HepG2 (cell line): ENCODE measurements at regions not wholly inside any gene's neighbourhood (a gene's known extent, or its start where the extent isn't known, plus 50 kb on each side); places are given as distances from the start of the nearest gene placed in this dataset.

ENCODE experiments used
- ATAC-seq: fragments of 200-7000 bp; cut with Tn5 transposase; 3 replicates; pipeline ENCODE4 v1.9.1; 2020; ENCODE audit warnings: mild to moderate bottlenecking, moderate library complexity
- BruUV-seq: library from RNA; stranded (reverse); fragments of 400-500 nt; replicated peaks from 2 replicates; lab custom pipeline; 2021; lab: Mats Ljungman, UMichigan
- CTCF ChIA-PET: fragments of 300-600 bp; formaldehyde crosslinking; extraction: SDS; loops from one replicate; lab custom pipeline; 2021; ENCODE audit warnings: low total read pairs, inconsistent platforms, low intra/inter-chr PET ratio; lab: Yijun Ruan, JAX
- POLR2A ChIA-PET: fragments of 350-600 bp; sonication (Branson Sonifier 250); formaldehyde crosslinking; loops from one replicate; lab custom pipeline; 2020; ENCODE audit warnings: antibody characterized with exemption, inconsistent platforms; lab: Yijun Ruan, JAX
- DNase-seq: peaks from one replicate; pipeline ENCODE4 v3.0.0-alpha.2; 2015; ENCODE audit warnings: low spot score
- FAIRE-seq: peaks from 3 replicates; lab custom pipeline; 2011; peaks lifted over from hg19 to GRCh38; lab: Jason Lieb, UNC
- H2AFZ ChIP-seq: one replicate; pipeline ENCODE4 v1.6.1; 2011; ENCODE audit warnings: low read length, inconsistent platforms
- H3K27ac ChIP-seq: fragments of 300-600 bp; 3 replicates; pipeline ENCODE4 v1.8.0; 2011; ENCODE audit warnings: mixed run types, mild to moderate bottlenecking, mixed read lengths, low read length, inconsistent platforms; ENCODE audit not compliant: insufficient read depth; ENCODE audit errors: extremely low read length
- H3K27me3 ChIP-seq, 2 experiments: fragments of 200-600 bp in 1 of 2; 2 replicates in 1 of 2; 3 replicates in 1 of 2; pipeline versions ENCODE4 v1.6.0 to v1.8.0; 2011; ENCODE audit warnings: low read length in 2 of 2, mild to moderate bottlenecking in 2 of 2, moderate library complexity in 2 of 2, inconsistent platforms in 1 of 2; ENCODE audit not compliant: insufficient read depth in 2 of 2, control insufficient read depth in 1 of 2
- H3K36me3 ChIP-seq, 2 experiments: fragments of 200-600 bp in 1 of 2; replicated peaks in 1 of 2; 2 replicates in 1 of 2; 3 replicates in 1 of 2; pipeline versions ENCODE4 v1.5.1 to v1.8.0; 2011; ENCODE audit warnings: low read length in 2 of 2, inconsistent platforms in 1 of 2; ENCODE audit not compliant: insufficient read depth in 2 of 2, control insufficient read depth in 1 of 2
- H3K4me1 ChIP-seq: 2 replicates; pipeline ENCODE4 v1.5.1; 2012; ENCODE audit warnings: low read length, inconsistent platforms; ENCODE audit not compliant: insufficient read depth
- H3K4me2 ChIP-seq: 2 replicates; pipeline ENCODE4 v1.6.0; 2011; ENCODE audit warnings: low read depth, low read length, inconsistent platforms
- H3K4me3 ChIP-seq, 3 experiments: fragments of 200-600 bp in 1 of 3; sonication (generic), shearing (Covaris generic) in 1 of 3; replicated peaks in 1 of 3; 2 replicates each; pipeline ENCODE4 v1.5.1; 2011 to 2016; ENCODE audit warnings: low read length in 3 of 3, inconsistent platforms in 2 of 3, low read depth in 2 of 3, mild to moderate bottlenecking in 2 of 3, control low read depth in 1 of 3, mixed read lengths in 1 of 3; ENCODE audit not compliant: insufficient read depth in 1 of 3
- H3K79me2 ChIP-seq: one replicate; pipeline ENCODE4 v1.6.1; 2011; ENCODE audit warnings: low read length, inconsistent platforms; ENCODE audit not compliant: insufficient read depth
- H3K9ac ChIP-seq: 2 replicates; pipeline ENCODE4 v1.6.0; 2011; ENCODE audit warnings: mild to moderate bottlenecking, low read depth, low read length, inconsistent platforms; ENCODE audit not compliant: insufficient read depth
- H3K9me3 ChIP-seq: 2 replicates; pipeline ENCODE4 v1.5.1; 2012; ENCODE audit warnings: mild to moderate bottlenecking, low read length
- H4K20me1 ChIP-seq: 2 replicates; pipeline ENCODE4 v1.6.0; 2011; ENCODE audit warnings: inconsistent platforms, mild to moderate bottlenecking, low read length, moderate library complexity; ENCODE audit not compliant: insufficient read depth
- CAMTA2 ChIP-seq: sonication (generic); formaldehyde crosslinking; IDR thresholded peaks from 2 replicates; pipeline ENCODE4 v1.4.0; 2020; ENCODE audit warnings: mild to moderate bottlenecking, missing genetic modification reagents, borderline replicate concordance
- FOXM1 ChIP-seq: sonication (generic); formaldehyde crosslinking; IDR thresholded peaks from 2 replicates; pipeline ENCODE4 v1.5.0; 2020; ENCODE audit warnings: missing genetic modification reagents
- KAT7 ChIP-seq: IDR thresholded peaks from 2 replicates; pipeline ENCODE4 v1.6.1; 2018; ENCODE audit warnings: borderline replicate concordance, missing compliant biosample characterization
- MTA1 ChIP-seq: sonication (generic); formaldehyde crosslinking; IDR thresholded peaks from 2 replicates; pipeline ENCODE4 v1.4.0; 2020; ENCODE audit warnings: missing genetic modification reagents, mild to moderate bottlenecking, borderline replicate concordance
- ZGPAT ChIP-seq: IDR thresholded peaks from 2 replicates; pipeline ENCODE4 v1.6.1; 2016; ENCODE audit warnings: mild to moderate bottlenecking
- ZMYM3 ChIP-seq: sonication (generic); formaldehyde crosslinking; IDR thresholded peaks from 2 replicates; pipeline ENCODE4 v1.5.1; 2020; ENCODE audit warnings: mild to moderate bottlenecking, missing genetic modification reagents
- ZNF160 ChIP-seq: sonication (generic); formaldehyde crosslinking; IDR thresholded peaks from 2 replicates; pipeline ENCODE4 v1.8.0; 2022; ENCODE audit warnings: mild to moderate bottlenecking, inconsistent platforms, missing genetic modification reagents
- ZNF552 ChIP-seq: sonication (generic); formaldehyde crosslinking; IDR thresholded peaks from 2 replicates; pipeline ENCODE4 v1.9.0; 2022; ENCODE audit warnings: missing genetic modification reagents, mild to moderate bottlenecking, borderline replicate concordance
- ZNF703 ChIP-seq: sonication (generic); formaldehyde crosslinking; IDR thresholded peaks from 2 replicates; pipeline ENCODE4 v1.5.1; 2020; ENCODE audit warnings: missing genetic modification reagents, mild to moderate bottlenecking, moderate library complexity, borderline replicate concordance
- ZNF773 ChIP-seq: sonication (generic); formaldehyde crosslinking; IDR thresholded peaks from 2 replicates; pipeline ENCODE4 v1.4.0; 2020; ENCODE audit warnings: missing genetic modification reagents, borderline replicate concordance
- ZSCAN25 ChIP-seq: sonication (generic); formaldehyde crosslinking; IDR thresholded peaks from 2 replicates; pipeline ENCODE4 v1.8.0; 2022; ENCODE audit warnings: mild to moderate bottlenecking, missing genetic modification reagents
- ZSCAN31 ChIP-seq: sonication (generic); formaldehyde crosslinking; IDR thresholded peaks from 2 replicates; pipeline ENCODE4 v1.5.0; 2020; ENCODE audit warnings: low read depth, mild to moderate bottlenecking, missing genetic modification reagents
- WGBS: methylation state at CpG from one replicate; pipeline ENCODE4 v1.1.6; 2017; ENCODE audit warnings: low lambda C conversion rate; 5-methylcytosine and 5-hydroxymethylcytosine counted together
- in situ Hi-C: cut with HindIII; loops from 2 replicates; pipeline ENCODE4 v1.10.0; 2017; ENCODE audit warnings: low pct_unique_long_range_greater_than_20kb; ENCODE audit not compliant: extremely low pct_ligation_motif_present
- intact Hi-C: fragments of 100-400 bp; cut with micrococcal nuclease; formaldehyde crosslinking; loops from one replicate; pipeline ENCODE4 v1.10.0; 2022; ENCODE audit not compliant: unreplicated experiment

- FAIRE-seq, result no peak
- WGBS, result 0% methylated on average over 1 of the region's 1 CpG
- TF ChIP-seq ZSCAN31, result no peak
- TF ChIP-seq ZSCAN25 (CRISPR knock-in tag), result no peak
- no peak for TF ChIP-seq ZNF552 (CRISPR knock-in tag)
- peak; percentile 77; the same call in 1 of the 2 replicates for TF ChIP-seq ZNF160 (CRISPR knock-in tag)
- no peak for ATAC-seq
- Histone ChIP-seq H3K9ac (no peak overlapping the region), H2AFZ (no peak overlapping the region), H3K27ac (no peak overlapping the region), H3K4me2 (no peak overlapping the region), H3K9me3 (peaks cover 25% of the 10 kb centered on the region), H3K4me3 (no peak overlapping the region), H3K79me2 (no peaks in the 10 kb centered on the region), H3K36me3 (no peaks in the 10 kb centered on the region), H4K20me1 (no peaks in the 10 kb centered on the region), H3K27me3 (no peaks in the 10 kb centered on the region), H3K4me1 (no peaks in the 10 kb centered on the region)
- intact Hi-C loops (no loop called here), in situ Hi-C loops (no loop called here)
- CTCF ChIA-PET, result no interaction called here
- no peak for DNase-seq
- POLR2A ChIA-PET, result no interaction called here
- BruUV-seq, result no TSS peak
Measured at GRCh38 chr12:86429824-86430223, 173.6 kb upstream of the MGAT4C start.

- H3K9me3 ChIP-seq, result peaks cover 5% of the 10 kb centered on the region
- no peak overlapping the region for H3K27ac ChIP-seq
- H3K4me3 ChIP-seq, result no peak overlapping the region
- CTCF ChIA-PET, result no interaction called here
- no peak for ATAC-seq
- POLR2A ChIA-PET, result no interaction called here
- 17% methylated on average over 8 of the region's 8 CpGs for WGBS
- in situ Hi-C loops (no loop called here), intact Hi-C loops (no loop called here)
- no peaks in the 10 kb centered on the region for H3K27me3 ChIP-seq
- no peak overlapping the region for H3K4me2 ChIP-seq
- H3K9ac ChIP-seq, result no peak overlapping the region
- no TSS peak for BruUV-seq
- no peak for FAIRE-seq
- no peak overlapping the region for H2AFZ ChIP-seq
- TF ChIP-seq KAT7 (CRISPR knock-in tag) (no peak), MTA1 (CRISPR knock-in tag) (no peak), ZGPAT (CRISPR knock-in tag) (no peak), FOXM1 (no peak), ZMYM3 (CRISPR knock-in tag) (no peak), ZNF703 (CRISPR knock-in tag) (no peak), CAMTA2 (CRISPR knock-in tag) (no peak), ZNF773 (no peak)
- DNase-seq, result no peak
- H4K20me1 ChIP-seq, result no peaks in the 10 kb centered on the region
- no peaks in the 10 kb centered on the region for H3K36me3 ChIP-seq
- H3K79me2 ChIP-seq, result no peaks in the 10 kb centered on the region
- H3K4me1 ChIP-seq, result no peaks in the 10 kb centered on the region
Measured at GRCh38 chr12:86421333-86421732, 165.1 kb upstream of the MGAT4C start.
